GM19025 (cell line): ENCODE measurements at regions not wholly inside any gene's neighbourhood (a gene's known extent, or its start where the extent isn't known, plus 50 kb on each side); places are given as distances from the start of the nearest gene placed in this dataset.
A peak's percentile ranks its signal among the peaks of the same experiment; 100 is the strongest.
"Not testable (repeated sequence)": the region's sequence is repeated elsewhere in the genome, so short reads cannot be mapped to it uniquely, and the experiment has no call there.

Source experiments
- ATAC-seq: cut with Tn5 transposase; IDR thresholded peaks from one replicate; pipeline ENCODE4 v1.9.1; 2021; ENCODE audit warnings: mild to moderate bottlenecking, low read depth, moderate library complexity; ENCODE audit not compliant: unreplicated experiment

DNA sequence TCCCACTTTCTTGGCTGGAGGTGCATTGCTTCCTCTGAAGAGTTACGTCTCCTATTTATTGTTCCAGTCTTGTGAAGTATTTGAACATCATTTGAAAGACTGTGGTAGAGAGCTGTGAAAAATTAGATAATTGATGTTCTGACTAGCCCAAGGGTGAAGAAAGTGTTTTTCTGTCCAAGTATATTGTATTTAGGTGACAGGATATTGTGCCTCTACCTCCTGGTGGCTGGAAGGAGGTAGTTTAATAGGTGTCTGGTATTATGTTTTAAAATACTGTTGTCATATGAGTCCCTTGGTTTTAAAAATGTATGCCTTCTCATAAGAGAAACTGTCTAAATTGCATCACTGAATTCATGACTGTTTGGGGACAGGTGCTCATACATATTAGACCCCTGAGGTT lies 226.0 kb downstream of the SPRY1 start:
- ATAC-seq: no peak

DNA sequence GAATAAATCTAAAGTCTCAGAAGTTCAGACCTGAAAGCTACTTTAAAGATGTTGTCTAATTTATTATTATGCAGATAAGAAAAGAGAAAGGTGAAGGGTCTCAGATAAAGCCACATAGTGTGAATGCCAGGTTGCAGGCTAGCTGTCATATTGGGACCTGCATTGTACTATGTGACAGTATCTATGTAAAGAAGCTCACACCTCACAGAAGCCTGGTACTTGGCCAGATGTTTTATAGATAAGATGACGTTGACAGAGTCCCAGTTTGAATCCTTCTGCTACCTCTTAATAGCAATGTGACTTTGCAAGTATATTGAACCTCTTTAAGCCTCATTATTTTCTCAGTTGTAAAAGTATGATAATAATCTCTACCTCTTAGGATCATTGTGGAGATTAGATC lies 227.0 kb downstream of the SPRY1 start:
- ATAC-seq: no peak

DNA sequence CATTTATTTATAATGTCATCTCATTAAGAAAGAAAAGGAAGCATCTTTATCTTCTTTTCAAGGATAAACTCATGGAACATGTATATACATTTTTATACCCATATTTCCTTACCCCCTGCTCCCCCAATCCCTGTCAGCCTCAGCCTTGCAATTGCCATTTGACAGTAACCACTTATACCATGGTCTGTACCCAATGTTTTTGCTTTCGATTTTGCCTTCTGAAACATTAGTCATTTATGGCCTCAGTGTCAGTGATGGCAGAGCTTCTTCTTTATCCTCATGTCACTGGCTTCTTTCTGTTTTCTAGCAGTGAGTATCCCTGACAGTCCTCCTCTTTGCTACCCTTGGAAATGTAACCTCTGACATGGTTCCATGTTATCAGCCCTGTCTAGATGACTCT lies 228.4 kb downstream of the SPRY1 start:
- peak; percentile 82 for ATAC-seq

DNA sequence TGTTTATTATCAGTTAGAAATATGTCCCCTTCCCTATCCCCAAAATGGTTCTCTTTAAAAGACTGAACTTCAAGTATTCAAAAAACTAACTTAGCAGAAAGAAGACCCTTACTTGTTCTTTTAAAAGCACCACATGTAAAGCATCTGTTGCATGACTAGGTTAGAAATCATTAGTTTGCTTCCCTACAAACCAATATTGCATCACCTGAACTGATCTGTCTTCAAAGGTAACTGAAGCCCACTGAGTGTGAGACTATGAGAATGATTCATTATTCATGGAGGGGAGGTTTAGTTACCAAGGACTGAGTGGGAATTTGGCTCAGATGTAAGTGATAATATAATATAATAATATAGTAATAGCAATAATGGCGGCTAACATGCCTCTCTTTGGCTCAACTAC lies 231.7 kb downstream of the SPRY1 start:
- no peak for ATAC-seq

DNA sequence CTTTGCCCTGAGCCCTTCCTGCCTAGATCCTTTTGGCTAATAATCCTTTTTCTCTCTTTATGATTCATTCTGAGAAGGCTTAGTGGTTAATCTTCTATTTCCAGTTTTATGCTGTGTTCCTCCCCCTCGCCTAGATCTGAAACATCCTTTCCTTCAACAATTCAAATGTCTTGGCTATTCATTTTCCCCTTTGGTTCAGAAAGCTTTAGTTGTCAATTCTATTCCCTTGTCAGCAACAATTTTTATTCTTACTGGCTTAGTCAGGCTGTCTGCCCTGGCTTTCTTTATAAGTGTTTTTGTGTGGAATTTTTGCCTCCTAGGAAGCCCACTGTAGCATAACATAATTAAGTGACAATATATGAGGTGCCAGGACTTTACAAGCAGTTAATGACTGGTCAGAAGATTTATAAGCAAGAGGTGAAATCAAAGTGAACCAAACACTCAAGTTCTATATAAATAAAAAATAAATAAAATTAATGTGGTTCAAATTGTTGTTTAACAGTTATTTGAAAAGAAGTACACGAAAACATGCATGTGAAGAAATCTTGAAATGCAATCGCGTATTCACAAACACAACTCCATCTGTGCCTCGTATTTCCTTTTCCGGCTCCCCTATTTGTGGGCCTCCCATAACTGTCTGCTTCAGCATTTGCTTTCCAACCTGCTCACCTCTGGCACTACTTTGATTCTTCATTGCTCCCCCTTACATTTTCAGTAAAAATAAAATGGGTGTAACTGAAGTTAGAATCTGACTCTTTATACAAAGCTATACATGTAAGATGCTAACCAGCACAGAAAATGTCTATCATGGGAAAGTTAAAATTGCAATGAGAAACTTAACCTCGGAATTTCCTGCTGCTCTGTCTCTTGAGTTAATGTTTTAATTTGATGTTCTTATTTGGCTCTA lies 235.4 kb downstream of the SPRY1 start:
- no peak for ATAC-seq

DNA sequence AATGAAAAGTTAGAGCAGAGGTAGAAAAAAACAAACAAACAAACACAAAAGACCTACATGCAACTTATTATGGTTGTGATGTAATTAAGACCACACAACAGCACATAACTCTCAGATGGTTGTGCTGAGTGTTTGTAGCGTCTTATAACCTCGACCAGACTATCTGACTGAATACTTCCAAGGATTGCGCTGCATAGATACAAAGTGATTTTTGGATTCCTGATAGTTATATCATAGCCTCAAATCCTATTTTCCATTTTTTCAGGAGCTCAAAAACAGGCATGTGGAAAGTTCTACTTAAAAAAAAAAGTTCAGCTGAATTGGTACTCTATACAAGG lies 236.1 kb downstream of the SPRY1 start:
- ATAC-seq: no peak

DNA sequence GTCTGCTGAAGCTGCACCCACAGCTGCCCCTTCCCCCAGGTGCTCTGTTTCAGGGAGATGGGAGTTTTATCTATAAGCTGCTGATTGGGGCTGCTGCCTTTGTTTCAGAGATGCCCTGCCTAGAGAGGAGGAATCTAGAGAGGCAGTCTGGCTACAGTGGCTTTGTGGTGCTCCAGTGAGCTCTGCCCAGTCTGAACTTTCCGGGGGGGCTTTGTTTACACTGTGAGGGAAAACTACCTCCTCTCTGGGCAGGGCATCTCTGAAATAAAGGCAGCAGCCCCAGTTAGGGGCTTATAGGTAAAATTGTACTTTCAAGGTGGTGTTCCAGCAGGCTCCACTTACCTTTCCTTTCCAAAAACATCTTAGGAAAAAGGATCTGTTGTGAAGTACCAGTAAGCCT lies 242.2 kb downstream of the SPRY1 start:
- no peak for ATAC-seq

DNA sequence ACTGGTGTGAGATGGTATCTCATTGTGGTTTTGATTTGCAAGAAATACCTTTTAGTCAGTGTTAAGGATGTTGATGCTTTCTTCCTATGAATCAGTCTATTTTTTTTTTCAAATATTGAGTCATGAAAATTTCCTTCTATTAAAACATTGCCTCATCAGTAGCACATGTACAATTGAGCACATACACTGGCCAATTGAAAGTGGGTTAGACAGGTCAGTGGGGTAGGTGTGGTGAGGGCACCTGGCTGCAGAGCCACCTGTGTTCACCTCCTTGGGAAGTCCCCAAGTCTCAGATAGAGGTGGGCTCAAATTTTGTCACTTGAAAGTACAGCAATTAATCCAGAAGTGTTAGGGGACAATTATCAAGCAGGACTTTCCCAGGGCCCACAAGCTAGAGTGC lies 243.7 kb downstream of the SPRY1 start:
- ATAC-seq: no peak

DNA sequence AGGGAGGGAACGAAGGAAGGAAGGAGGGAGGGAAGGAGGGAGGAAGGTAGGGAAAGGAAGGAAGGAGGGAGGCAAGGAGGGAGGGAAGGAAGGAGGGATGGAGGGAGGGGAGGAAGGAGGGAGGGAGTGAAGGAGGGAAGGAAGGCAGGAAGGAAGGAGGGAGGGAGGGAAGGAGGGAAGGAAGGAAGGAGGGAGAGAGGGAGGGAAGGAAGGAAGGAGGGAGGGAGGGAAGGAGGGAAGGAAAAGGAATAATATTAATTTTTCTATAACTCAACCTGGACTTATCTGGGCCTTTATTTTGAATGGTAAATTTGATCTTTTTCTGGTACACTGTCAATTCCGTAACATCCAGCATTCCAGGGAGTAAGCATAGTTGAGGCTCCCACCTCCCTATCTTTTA lies 244.2 kb downstream of the SPRY1 start:
- ATAC-seq: no peak

DNA sequence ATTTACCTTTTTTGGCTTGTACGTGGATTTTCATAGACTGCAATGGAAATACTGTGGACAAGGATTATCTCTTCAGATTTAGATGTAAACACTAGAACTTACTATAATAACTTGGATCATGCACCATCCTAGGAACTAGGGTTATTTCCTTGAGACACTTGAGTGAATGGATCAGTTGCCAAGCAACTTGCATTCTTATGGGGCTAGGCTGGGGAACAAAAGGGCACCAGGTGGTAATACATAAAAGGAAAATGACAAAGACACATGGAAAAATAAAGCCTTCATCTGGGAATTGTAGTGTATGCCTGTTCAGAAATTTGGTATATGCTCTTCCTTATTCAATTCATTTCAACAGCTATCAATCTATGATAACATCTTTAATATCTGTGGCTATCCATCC lies 247.1 kb downstream of the SPRY1 start:
- ATAC-seq: no peak

DNA sequence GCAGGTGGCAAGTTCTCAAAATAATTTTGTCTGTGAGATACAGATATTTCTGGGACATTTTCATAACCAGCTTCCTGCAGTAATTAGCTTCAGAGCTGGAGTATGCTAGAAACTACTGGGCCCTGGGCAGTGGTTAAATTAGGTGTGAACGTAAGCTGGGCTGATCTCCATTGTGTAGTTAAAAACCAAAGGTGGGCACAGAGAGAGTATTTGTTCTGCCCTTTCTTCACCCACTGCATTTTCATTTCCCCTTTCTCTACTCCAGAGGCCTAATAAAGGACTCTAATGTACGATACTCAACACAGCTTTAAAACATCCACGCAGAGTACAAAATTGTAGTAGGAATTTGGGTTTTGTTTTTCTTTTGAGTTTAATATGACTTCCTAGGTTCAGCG lies 252.7 kb downstream of the SPRY1 start:
- peak; percentile 81 for ATAC-seq

DNA sequence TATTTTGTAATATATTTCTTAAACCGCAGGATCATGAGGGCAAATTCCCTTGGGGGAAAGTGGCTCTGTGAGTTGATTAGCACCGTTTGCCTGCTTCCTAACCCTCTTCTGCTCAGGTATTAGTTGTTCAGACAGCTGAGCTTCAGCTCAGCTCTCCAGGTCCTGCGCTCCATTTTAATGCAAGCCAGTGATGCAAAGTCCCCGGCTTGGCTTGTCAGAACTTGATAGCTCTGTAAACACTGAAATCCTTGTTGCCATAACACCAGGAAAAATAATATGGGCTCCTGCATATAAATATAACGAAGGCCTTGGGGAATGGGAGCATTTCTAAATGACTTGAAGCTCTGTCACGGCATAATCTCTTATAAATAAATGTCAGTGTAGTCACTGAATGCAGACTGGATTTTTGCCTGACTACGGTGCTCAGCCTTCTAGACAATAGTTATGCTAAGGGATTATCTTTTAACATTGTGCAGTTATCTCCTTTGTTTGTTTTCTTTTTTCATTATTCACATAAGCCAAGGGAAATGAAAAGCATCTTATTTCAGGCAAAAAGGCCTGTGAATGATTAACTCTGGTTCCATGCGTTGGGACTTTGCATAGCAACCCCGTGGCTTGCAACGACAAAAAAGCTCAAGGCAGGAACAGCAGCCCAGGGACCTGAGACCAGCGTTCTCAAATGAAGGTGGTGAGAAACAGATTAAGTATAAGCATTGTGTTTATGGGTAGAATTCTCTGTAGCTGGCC lies 253.2 kb downstream of the SPRY1 start:
- peak; percentile 39 for ATAC-seq

DNA sequence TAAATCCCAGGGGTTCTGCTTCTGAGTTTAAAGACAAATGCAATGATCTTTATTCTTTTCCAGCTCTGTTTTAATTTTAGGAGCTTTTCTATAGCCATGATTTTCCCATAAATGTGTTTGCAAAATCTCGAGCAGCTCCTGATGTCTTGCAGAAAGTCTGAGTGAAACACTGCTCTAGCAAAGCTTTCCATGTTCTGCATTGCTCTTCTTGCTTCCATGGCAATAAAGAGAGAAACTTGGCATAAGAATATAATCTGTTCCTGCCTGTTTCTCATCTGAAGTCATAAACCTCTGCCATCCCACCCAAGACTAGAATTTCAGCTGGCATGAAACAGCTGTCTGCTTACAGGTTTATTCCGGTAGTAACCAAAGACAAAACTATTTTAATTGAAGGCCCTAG lies 254.5 kb downstream of the SPRY1 start:
- ATAC-seq: no peak

DNA sequence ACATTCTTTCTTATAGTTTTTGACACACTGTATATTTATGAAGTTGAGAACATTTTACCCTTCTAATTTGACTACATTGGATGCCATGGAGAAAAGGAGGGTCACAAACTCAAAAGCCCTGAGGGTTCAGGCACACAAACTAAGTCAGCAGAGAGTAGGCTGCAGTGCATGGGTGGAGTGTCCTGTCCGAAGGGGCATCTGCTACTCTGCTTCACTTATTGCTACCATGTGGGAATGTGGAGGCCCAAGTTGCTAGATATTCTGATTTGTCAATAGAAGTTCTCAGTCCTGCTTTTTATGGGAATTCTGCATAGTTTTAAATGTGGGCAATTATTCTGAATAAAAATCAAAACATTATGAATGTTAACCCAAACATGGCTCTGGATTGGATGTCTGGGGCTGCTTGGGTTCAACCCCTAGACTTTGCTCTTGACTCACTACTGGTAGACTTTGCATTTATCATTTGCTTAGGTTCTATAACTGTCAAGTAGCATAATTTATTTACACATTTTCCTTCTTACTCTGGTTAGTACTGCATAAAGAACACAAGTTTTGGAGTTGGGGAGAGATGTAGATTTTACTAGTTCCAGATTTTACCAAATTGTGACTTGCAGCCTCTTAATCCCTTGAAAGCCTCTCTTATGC lies 255.1 kb downstream of the SPRY1 start:
- no peak for ATAC-seq

DNA sequence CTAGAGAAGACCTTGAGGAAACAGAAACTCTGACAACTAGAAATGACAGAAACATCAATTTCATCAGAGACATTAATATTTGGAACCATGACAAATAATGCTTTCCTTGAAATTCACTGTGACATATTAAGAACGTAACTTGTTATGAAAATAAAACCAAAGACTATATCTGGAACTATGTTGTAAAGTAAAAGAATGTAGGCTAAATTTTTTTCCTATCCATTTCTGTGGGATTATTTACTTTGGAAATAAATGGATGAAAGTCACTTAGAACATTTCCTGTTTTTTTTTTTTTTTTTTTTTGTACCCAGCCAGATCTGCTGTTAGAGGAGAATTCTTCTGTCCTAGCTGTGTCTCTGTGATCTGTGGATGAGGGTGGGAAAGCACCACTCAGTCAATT lies 255.9 kb downstream of the SPRY1 start:
- no peak for ATAC-seq

DNA sequence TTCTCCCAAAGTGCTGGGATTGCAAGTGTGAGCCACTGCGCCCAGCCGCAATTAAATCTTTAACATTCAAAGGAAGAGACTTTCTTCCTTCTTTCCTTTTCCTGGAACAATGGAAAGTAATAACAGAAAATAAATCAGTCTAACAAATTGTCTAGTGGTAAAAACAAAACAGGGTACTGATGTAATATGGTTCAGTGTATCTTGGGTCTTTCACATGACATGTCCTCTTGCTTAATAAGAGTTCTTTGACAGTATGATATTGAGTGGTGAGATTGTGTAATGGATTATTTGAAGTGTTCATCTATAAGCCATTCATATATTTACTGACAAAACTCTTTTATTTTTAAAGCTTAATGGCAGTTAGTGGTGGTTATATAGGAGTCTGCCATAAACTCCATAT lies 256.6 kb downstream of the SPRY1 start:
- ATAC-seq: no peak

DNA sequence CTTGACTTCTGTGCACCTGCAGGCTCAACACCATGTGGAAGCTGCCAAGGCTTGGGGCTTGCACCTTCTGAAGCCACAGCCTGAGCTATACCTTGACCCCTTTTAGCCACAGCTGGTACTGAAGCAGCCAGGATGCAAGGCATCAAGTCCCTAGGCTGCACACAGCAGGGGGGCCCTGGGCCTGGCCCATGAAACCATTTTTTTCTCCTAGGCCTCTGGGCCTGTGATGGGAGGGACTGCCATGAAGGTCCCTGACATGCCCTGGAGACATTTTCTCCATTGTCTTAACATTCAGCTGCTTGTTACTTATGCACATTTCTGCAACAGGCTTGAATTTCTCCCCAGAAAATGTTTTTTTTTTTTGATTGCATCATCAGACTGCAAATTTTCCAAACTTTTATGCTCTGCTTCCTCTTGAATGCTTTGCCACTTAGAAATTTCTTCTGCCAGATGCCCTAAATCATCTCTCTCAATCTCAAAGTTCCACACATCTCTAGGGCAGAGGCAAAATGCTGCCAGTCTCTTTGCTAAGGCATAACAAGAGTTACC lies 260.2 kb downstream of the SPRY1 start:
- not testable (repeated sequence) for ATAC-seq

DNA sequence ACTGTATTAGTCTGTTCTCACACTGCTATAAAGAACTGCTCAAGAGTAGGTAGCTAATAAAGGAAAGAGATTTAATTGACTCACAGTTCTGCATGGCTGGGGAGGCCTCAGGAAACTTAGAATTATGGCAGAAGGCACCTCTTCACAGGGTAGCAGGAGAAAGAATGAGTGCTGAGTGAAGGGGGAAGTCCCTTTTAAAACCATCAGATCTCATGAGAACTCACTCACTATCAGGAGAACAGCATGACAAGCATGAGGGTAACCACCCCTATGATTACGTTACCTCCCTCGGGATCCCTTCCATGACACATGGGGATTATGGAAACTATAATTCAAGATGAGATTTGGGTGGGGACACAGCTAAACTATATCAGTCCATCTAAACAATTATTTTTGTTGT lies 261.0 kb downstream of the SPRY1 start:
- ATAC-seq: not testable (repeated sequence)

DNA sequence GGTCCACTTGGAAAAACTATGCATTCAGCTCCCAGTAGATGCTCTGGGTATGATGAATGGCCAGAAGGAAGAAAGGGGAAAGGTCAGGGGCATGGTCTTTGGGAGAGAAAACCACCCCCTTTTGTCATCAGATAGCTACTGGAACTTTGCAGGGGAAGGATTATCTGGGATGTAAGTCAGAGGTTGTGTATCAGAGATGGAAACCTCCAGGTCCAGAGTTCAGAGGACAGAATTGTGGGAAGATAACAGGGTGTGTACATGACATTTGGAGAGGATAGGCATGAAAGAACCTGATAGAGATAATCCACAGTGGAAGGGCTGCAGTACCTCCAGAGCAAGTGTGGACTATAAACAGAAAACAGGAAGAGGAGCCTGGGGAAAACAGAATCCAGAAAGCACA lies 262.7 kb downstream of the SPRY1 start:
- ATAC-seq: no peak

DNA sequence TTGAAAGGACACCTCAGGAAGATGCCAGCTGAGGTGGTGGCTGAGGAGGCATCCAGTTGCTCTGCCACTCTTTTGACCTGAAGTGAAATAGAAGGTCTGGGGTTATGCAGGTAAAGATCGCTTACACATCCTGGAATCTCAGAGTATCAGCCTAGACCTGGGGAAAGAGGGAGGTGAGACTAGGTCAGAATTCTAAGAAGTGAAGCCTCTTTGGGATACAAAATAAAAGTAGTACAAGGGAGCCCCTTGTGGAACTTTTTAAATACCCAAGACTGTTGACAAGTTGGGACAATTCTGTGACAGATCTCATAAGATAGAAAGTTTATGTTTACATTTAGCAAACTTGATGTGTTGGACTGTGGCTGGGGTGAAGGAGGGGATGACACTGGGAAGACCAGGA lies 263.1 kb downstream of the SPRY1 start:
- ATAC-seq: no peak

DNA sequence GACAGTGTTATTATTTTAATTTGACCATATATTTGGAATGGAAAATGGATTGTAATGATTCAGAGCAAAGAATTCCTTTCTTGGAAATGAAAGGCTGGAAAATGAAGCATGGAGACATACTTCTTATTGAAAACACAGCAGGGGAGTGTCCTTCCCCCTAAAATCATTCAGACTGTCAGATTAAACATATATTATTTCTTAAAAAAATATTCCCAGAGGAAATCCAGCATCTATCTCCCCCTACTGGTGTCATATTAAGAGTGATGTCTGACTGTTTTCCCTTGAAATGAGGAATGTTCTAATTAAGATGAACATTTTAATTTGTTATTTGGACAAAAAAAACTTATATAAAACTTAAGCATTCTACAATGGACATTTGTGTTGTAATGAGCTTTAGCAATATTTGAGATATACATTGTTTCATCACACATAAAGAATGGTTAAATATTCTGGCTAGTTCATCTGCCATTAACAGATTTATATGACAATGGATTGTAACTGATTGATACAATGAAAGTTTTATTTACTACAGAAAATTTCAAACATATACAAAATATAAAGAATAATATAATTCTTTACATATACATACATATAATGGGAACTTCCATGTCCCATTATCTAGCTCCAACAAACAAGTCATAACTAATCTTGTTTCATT lies 264.6 kb downstream of the SPRY1 start:
- no peak for ATAC-seq
